ENCODE measurements at regions not wholly inside any gene's neighbourhood (a gene's known extent, or its start where the extent isn't known, plus 50 kb on each side); places are given as distances from the start of the nearest gene placed in this dataset.

DNA sequence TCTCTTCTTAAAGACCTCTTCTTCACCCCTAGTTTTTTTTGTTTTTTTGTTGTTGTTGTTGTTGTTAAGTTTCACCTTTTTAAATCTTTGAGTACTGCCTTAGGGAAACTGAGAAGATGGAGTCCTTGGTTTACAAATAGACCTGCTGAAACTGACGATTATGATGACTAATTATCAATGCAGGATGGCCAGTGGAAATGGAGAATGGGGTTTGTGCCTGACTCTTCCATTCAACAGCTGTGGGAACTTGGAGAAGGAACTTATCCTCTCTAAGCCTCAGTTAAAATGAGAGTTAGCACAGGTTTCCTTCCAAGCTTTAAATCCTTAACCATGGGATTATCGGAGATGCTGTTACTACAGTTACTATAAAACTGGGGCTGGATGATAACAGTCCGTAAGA lies 66.7 kb upstream of the PNMA1 start:
- no peak for DNase-seq

- no peak for DNase-seq
Observed at GRCh38 chr14:73780391-73780790, 66.2 kb upstream of the PNMA1 start.

DNA sequence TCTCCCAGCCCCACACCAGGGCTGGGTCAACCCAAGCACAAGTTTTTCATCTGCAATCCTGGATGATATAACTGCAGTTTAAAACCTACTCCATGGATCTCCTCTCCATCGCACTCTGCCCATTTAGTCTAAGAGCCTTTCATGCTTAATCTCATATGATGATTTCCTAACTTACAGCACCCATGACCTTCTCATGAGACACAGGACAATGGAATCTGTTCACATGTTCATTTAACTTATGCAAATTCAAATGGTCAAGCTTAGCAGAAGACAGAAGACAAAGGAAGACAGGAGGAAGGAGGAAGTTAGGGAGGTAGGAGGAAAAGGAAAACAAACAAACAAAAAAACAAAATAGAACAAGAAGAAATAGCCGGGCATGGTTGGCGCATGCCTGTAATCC lies 64.6 kb upstream of the PNMA1 start:
- DNase-seq = no peak

- no peak for DNase-seq
Observed at GRCh38 chr14:73777420-73777819, 63.2 kb upstream of the PNMA1 start.

- no peak for DNase-seq
Observed at GRCh38 chr14:73776194-73776537, 62.0 kb upstream of the PNMA1 start.

GRCh38 chr14:73775339-73776193 lies 61.4 kb upstream of the PNMA1 start:
- DNase-seq = no peak

DNA sequence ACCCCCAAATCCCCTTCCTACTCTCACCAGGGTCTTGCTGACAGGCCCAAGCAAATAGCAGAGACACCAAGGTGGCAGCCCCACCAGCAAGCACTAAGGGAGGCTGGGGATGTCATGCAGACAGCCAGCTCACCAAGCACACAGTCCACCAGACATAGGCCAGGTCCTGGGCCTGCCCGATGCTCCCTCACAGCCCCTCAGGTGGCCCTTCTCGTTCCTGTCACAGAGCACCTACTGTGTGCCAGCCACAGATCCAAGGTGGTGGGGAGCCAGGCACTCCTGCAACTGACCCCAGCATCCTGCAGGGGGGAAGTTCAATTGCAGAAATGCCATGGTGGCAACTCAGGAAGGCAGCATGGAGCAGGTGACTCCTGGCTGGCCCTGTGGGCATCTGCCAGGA lies 60.5 kb upstream of the PNMA1 start:
- DNase-seq = no peak

GRCh38 chr14:73774241-73774570 lies 60.0 kb upstream of the PNMA1 start:
- no peak for DNase-seq

DNA sequence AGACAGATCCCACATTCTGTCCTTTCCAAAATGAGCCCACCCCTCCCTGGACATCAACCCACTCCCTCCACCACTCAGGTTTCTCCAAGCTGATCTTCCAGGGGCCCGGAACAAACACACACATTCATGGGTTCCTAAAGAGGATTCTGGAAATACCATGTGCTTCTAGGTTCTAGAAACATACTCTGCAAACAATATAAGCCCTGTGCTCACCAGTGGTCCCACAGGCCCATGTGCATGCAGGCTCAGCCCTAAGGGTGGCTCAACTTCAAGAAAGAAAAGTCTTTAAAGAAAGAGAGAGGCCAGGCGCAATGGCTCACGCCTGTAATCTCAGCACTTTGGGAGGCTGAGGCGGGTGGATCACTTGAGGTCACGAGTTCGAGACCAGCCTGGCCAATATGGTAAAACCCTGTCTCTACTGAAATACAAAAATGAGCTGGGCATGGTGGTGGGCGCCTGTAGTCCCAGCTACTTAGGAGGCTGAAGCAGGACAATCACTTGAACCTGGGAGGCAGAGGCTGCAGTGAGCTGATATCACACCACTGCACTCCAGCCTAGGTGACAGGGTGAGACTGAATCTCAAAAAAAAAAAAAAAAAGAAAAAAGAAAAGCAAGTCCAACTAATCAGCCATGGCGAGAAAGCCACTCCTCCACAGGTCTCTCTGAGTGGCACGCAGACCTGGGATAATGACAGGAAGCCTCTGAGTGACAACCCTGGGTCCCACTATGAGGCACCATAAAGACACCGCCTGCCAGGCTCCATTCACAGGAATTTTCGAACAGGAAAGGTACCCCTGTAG lies 59.5 kb upstream of the PNMA1 start:
- DNase-seq = no peak

DNA sequence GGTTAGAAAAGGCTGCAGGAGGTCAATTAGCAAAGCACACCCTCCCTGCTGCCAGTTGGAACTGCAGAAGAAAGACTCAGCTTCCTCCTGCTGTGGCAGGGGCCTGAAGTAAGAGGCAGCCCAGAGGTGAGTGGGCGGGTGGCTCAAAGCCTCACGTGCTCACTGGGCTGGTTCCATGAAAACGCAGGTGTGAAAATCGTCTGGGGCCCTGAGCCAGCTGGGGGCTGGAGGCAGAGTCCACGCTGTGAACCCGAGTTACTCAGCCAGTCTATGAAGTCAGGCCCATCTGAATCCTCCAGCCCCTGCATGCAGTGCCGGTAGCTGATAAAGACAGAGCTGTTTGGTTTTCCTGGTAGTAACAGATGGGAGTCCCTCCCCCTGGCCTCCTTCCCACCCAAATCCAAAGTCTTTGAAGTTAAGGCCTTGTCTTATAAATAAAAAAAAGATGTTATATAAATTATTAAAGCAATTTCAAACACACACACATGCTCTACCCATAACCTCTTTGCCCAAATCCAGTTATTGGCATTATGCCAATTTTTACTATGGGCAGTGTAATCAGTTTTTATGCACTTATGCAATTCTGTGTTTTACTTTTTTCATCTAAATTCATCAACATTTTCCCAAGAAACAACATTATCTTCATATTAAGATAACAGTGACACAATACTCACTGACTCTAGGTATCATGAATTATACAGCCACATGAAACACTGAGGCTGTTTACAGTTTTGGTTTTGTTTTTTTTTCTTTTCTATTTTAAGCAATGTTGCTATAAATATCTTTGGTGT lies 57.9 kb upstream of the PNMA1 start:
- peak; percentile 20 to 41 for DNase-seq

- DNase-seq = no peak
Observed at GRCh38 chr14:73770977-73771847, 57.0 kb upstream of the PNMA1 start.

- DNase-seq = no peak
Observed at GRCh38 chr14:73768107-73768506, 53.9 kb upstream of the PNMA1 start.

DNA sequence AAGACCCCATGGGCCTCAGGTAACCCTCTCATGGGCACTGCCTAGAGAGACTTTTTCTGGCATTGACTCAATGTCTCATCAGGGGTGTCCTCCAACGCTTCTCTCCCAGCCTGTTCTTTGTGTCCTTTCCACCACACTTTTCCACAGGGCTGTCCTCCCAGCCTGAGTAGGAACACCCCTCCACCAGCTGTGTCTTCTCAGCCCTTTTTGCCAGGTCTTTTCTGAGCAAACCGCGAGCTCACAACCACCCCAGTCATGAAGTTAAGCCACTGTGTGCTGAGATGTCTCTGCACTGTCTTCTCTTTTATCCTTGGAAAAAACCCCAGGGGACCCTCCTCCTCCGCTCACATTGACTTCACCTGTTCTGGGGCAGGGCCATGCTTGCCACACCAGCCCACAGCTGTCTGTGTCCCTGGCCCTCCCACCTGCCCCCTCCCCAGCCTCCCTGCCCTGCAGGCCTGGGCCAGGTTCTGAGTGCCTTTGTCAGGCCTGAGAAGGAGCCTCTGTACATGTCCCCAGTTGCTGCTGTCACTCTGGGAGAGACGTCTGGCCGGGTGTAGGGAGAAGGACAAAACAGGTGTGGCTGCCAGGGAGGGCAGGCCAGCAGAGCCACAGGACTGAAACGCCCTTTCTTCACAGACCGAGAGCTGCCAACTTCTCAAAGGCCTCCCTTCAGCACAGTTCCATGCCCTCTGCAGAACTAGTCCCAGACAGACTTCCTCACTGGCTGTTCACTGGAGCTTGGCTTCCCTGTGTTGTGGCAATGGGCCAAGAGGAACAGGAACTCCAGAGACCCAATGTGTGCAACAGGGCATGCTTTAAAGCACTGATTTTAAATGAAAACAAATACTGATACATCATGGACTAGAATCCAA lies 50.5 kb upstream of the PNMA1 start:
- no peak for DNase-seq
